Endothelial cell (in vitro differentiated cells): ENCODE measurements at regions not wholly inside any gene's neighbourhood (a gene's known extent, or its start where the extent isn't known, plus 50 kb on each side); places are given as distances from the start of the nearest gene placed in this dataset.
"Not testable (repeated sequence)": the region's sequence is repeated elsewhere in the genome, so short reads cannot be mapped to it uniquely, and the experiment has no call there.

Source experiments
- DNase-seq: peaks from one replicate; pipeline ENCODE4 v3.0.0; 2021; ENCODE audit warnings: low spot score
- H3K27ac Mint-ChIP-seq: one replicate; pipeline ENCODE4 v1.8.0; 2021; ENCODE audit warnings: mixed read lengths, inconsistent platforms; ENCODE audit not compliant: unreplicated experiment
- H3K27me3 Mint-ChIP-seq: one replicate; pipeline ENCODE4 v1.8.0; 2021; ENCODE audit warnings: mild to moderate bottlenecking, moderate library complexity, mixed read lengths, inconsistent platforms; ENCODE audit not compliant: unreplicated experiment
- H3K36me3 Mint-ChIP-seq: one replicate; pipeline ENCODE4 v1.8.0; 2021; ENCODE audit warnings: mild to moderate bottlenecking, low read depth, mixed read lengths, inconsistent platforms; ENCODE audit not compliant: unreplicated experiment
- H3K4me1 Mint-ChIP-seq: one replicate; pipeline ENCODE4 v1.8.0; 2021; ENCODE audit warnings: mild to moderate bottlenecking, mixed read lengths, inconsistent platforms; ENCODE audit not compliant: unreplicated experiment
- H3K4me3 Mint-ChIP-seq: one replicate; pipeline ENCODE4 v1.8.0; 2021; ENCODE audit warnings: mild to moderate bottlenecking, mixed read lengths, inconsistent platforms; ENCODE audit not compliant: unreplicated experiment
- H3K9me3 Mint-ChIP-seq: one replicate; pipeline ENCODE4 v1.8.0; 2021; ENCODE audit warnings: mixed read lengths, inconsistent platforms; ENCODE audit not compliant: unreplicated experiment
- CTCF ChIP-seq: fragments of 200-600 bp; sonication (generic); IDR thresholded peaks from one replicate; pipeline ENCODE4 v1.5.0; 2021; ENCODE audit warnings: antibody characterized with exemption; ENCODE audit not compliant: unreplicated experiment

- H3K4me3 Mint-ChIP-seq = no peak overlapping the region
- H3K4me1 Mint-ChIP-seq = peaks cover 15% of the 10 kb centered on the region
- no peak overlapping the region for H3K27ac Mint-ChIP-seq
- H3K27me3 Mint-ChIP-seq = no peaks in the 10 kb centered on the region
- TF ChIP-seq CTCF = no peak
- H3K36me3 Mint-ChIP-seq = no peaks in the 10 kb centered on the region
- H3K9me3 Mint-ChIP-seq = no peaks in the 10 kb centered on the region
- DNase-seq = no peak
Measured at GRCh38 chr16:65817066-65817465, 549.4 kb upstream of the CDH5 start.

- Mint-ChIP-seq H3K27ac (no peak overlapping the region), H3K9me3 (no peaks in the 10 kb centered on the region), H3K36me3 (no peaks in the 10 kb centered on the region), H3K4me1 (peaks cover 15% of the 10 kb centered on the region), H3K4me3 (no peak overlapping the region), H3K27me3 (no peaks in the 10 kb centered on the region)
- TF ChIP-seq CTCF = no peak
- no peak for DNase-seq
Measured at GRCh38 chr16:65816556-65816955, 549.9 kb upstream of the CDH5 start.

- no peak overlapping the region for H3K4me3 Mint-ChIP-seq
Measured at GRCh38 chr16:65815707-65816106, 550.8 kb upstream of the CDH5 start.

GRCh38 chr16:65813879-65814278, 552.6 kb upstream of the CDH5 start:
- not testable (repeated sequence) for DNase-seq, H3K27ac Mint-ChIP-seq, H3K27me3 Mint-ChIP-seq, H3K36me3 Mint-ChIP-seq, H3K9me3 Mint-ChIP-seq, H3K4me3 Mint-ChIP-seq
- H3K4me1 Mint-ChIP-seq = peaks cover 15% of the 10 kb centered on the region

More at GRCh38 chr16:65815707-65816106, 550.8 kb upstream of the CDH5 start:
- Mint-ChIP-seq H3K27me3 (no peaks in the 10 kb centered on the region), H3K27ac (no peak overlapping the region), H3K4me1 (peaks cover 15% of the 10 kb centered on the region), H3K9me3 (no peaks in the 10 kb centered on the region), H3K36me3 (no peaks in the 10 kb centered on the region)
- no peak for TF ChIP-seq CTCF
- DNase-seq = no peak

- DNase-seq = no peak
- H3K36me3 Mint-ChIP-seq = no peaks in the 10 kb centered on the region
- TF ChIP-seq CTCF = no peak
- H3K27me3 Mint-ChIP-seq = no peaks in the 10 kb centered on the region
- H3K4me3 Mint-ChIP-seq = no peak overlapping the region
- H3K4me1 Mint-ChIP-seq = peaks cover 19% of the 10 kb centered on the region
- no peaks in the 10 kb centered on the region for H3K9me3 Mint-ChIP-seq
- H3K27ac Mint-ChIP-seq = no peak overlapping the region
Measured at GRCh38 chr16:65809627-65810026, 556.9 kb upstream of the CDH5 start.

GRCh38 chr16:65808790-65809189, 557.7 kb upstream of the CDH5 start:
- Mint-ChIP-seq H3K9me3 (no peaks in the 10 kb centered on the region), H3K27me3 (no peaks in the 10 kb centered on the region), H3K4me3 (no peak overlapping the region), H3K27ac (no peak overlapping the region), H3K4me1 (peaks cover 22% of the 10 kb centered on the region), H3K36me3 (no peaks in the 10 kb centered on the region)
- DNase-seq = no peak
- TF ChIP-seq CTCF = no peak
